GM19238 (cell line): ENCODE measurements at regions not wholly inside any gene's neighbourhood (a gene's known extent, or its start where the extent isn't known, plus 50 kb on each side); places are given as distances from the start of the nearest gene placed in this dataset.
"Not testable (repeated sequence)": the region's sequence is repeated elsewhere in the genome, so short reads cannot be mapped to it uniquely, and the experiment has no call there.

Experiments used
- DNase-seq: peaks from one replicate; pipeline ENCODE4 v3.0.0; 2011; ENCODE audit warnings: low spot score; ENCODE audit not compliant: insufficient read length

- DNase-seq: no peak
These were observed 51.8 kb downstream of the ASCL4 start for GRCh38 chr12:107826276-107826675.

- no peak for DNase-seq
These were observed 54.8 kb downstream of the ASCL4 start for GRCh38 chr12:107829271-107829670.

GRCh38 chr12:107832441-107832840, 57.9 kb downstream of the ASCL4 start:
- DNase-seq: no peak

- no peak for DNase-seq
These were observed 65.7 kb downstream of the ASCL4 start for GRCh38 chr12:107840186-107840585.

- DNase-seq: no peak
These were observed 69.1 kb downstream of the ASCL4 start for GRCh38 chr12:107843351-107844311.

- no peak for DNase-seq
These were observed 69.9 kb downstream of the ASCL4 start for GRCh38 chr12:107844312-107844921.

- no peak for DNase-seq
These were observed 70.9 kb downstream of the ASCL4 start for GRCh38 chr12:107845226-107845979.

GRCh38 chr12:107845980-107846659, 71.6 kb downstream of the ASCL4 start:
- DNase-seq: no peak

GRCh38 chr12:107847430-107847829, 72.9 kb downstream of the ASCL4 start:
- no peak for DNase-seq

- DNase-seq: no peak
These were observed 73.3 kb downstream of the ASCL4 start for GRCh38 chr12:107847830-107848229.

GRCh38 chr12:107853479-107853878, 79.0 kb downstream of the ASCL4 start:
- DNase-seq: no peak

- no peak for DNase-seq
These were observed 81.0 kb downstream of the ASCL4 start for GRCh38 chr12:107855471-107855870.

- no peak for DNase-seq
These were observed 81.6 kb downstream of the ASCL4 start for GRCh38 chr12:107856096-107856495.

GRCh38 chr12:107857191-107857590, 82.7 kb downstream of the ASCL4 start:
- DNase-seq: no peak

- no peak for DNase-seq
These were observed 84.9 kb downstream of the ASCL4 start for GRCh38 chr12:107859367-107859766.

GRCh38 chr12:107864235-107864634, 89.7 kb downstream of the ASCL4 start:
- DNase-seq: no peak

- not testable (repeated sequence) for DNase-seq
These were observed 90.2 kb downstream of the ASCL4 start for GRCh38 chr12:107864727-107865126.

GRCh38 chr12:107873223-107873622, 98.7 kb downstream of the ASCL4 start:
- DNase-seq: no peak

GRCh38 chr12:107875786-107876185, 101.3 kb downstream of the ASCL4 start:
- no peak for DNase-seq

GRCh38 chr12:107884769-107885694, 110.5 kb downstream of the ASCL4 start:
- DNase-seq: peak; percentile 31
